Epithelial cell of proximal tubule (primary cell): ENCODE measurements at regions not wholly inside any gene's neighbourhood (a gene's known extent, or its start where the extent isn't known, plus 50 kb on each side); places are given as distances from the start of the nearest gene placed in this dataset.

ENCODE experiments used
- DNase-seq: peaks from one replicate; pipeline ENCODE4 v3.0.0-alpha.2; 2011; ENCODE audit warnings: low read depth
- H3K4me3 ChIP-seq: 2 replicates; pipeline ENCODE4 v1.5.1; 2011; ENCODE audit warnings: low read depth, mild to moderate bottlenecking, low read length
- CTCF ChIP-seq: conservative IDR thresholded peaks from 2 replicates; pipeline ENCODE4 v1.5.1; 2012; ENCODE audit warnings: low read depth, mild to moderate bottlenecking, low read length

GRCh38 chr12:92558215-92558773 lies 144.5 kb upstream of the PLEKHG7 start:
- no peak for DNase-seq
- no peak for TF ChIP-seq CTCF
- H3K4me3 ChIP-seq, result no peak overlapping the region

GRCh38 chr12:92557422-92557724 lies 145.4 kb upstream of the PLEKHG7 start:
- H3K4me3 ChIP-seq, result no peak overlapping the region
- no peak for TF ChIP-seq CTCF
- DNase-seq, result no peak

- TF ChIP-seq CTCF, result no peak
- no peak for DNase-seq
Measured at GRCh38 chr12:92556637-92557421, 146.0 kb upstream of the PLEKHG7 start.

GRCh38 chr12:92556141-92556540 lies 146.6 kb upstream of the PLEKHG7 start:
- TF ChIP-seq CTCF, result no peak

More at GRCh38 chr12:92556637-92557421, 146.0 kb upstream of the PLEKHG7 start:
- no peak overlapping the region for H3K4me3 ChIP-seq

GRCh38 chr12:92554158-92555073 lies 148.4 kb upstream of the PLEKHG7 start:
- no peak for DNase-seq
- no peak for TF ChIP-seq CTCF
- no peak overlapping the region for H3K4me3 ChIP-seq

More at GRCh38 chr12:92556141-92556540, 146.6 kb upstream of the PLEKHG7 start:
- no peak overlapping the region for H3K4me3 ChIP-seq
- no peak for DNase-seq

GRCh38 chr12:92553389-92553788 lies 149.4 kb upstream of the PLEKHG7 start:
- DNase-seq, result no peak
- TF ChIP-seq CTCF, result no peak
- no peak overlapping the region for H3K4me3 ChIP-seq
